H9 (cell line): ENCODE measurements at regions not wholly inside any gene's neighbourhood (a gene's known extent, or its start where the extent isn't known, plus 50 kb on each side); places are given as distances from the start of the nearest gene placed in this dataset.
"Not testable (repeated sequence)": the region's sequence is repeated elsewhere in the genome, so short reads cannot be mapped to it uniquely, and the experiment has no call there.

Experiments
- DNase-seq: peaks from one replicate; pipeline ENCODE4 v3.0.0-alpha.2; 2017
- H2AFZ ChIP-seq: one replicate; pipeline ENCODE4 v1.6.1; 2013; ENCODE audit warnings: mild to moderate bottlenecking, low read length, control low read depth, moderate library complexity
- H2AK5ac ChIP-seq: 2 replicates; pipeline ENCODE4 v1.6.1; 2013; ENCODE audit warnings: low read length, control low read depth, mixed read lengths; ENCODE audit not compliant: insufficient read length
- H2BK120ac ChIP-seq: one replicate; pipeline ENCODE4 v1.6.1; 2013; ENCODE audit warnings: low read depth, mild to moderate bottlenecking, low read length, control low read depth, inconsistent platforms; ENCODE audit not compliant: poor library complexity, severe bottlenecking
- H2BK12ac ChIP-seq: 2 replicates; pipeline ENCODE4 v1.6.1; 2013; ENCODE audit warnings: low read length, control low read depth, mixed read lengths, low read depth; ENCODE audit not compliant: insufficient read length
- H2BK15ac ChIP-seq: 2 replicates; pipeline ENCODE4 v1.6.1; 2013; ENCODE audit warnings: low read depth, low read length, control low read depth
- H2BK20ac ChIP-seq: one replicate; pipeline ENCODE4 v1.6.1; 2013; ENCODE audit warnings: low read depth, mild to moderate bottlenecking, low read length, control low read depth, inconsistent platforms; ENCODE audit not compliant: poor library complexity, severe bottlenecking
- H2BK5ac ChIP-seq: 2 replicates; pipeline ENCODE4 v1.6.1; 2013; ENCODE audit warnings: low read length, control low read depth, mixed read lengths; ENCODE audit not compliant: insufficient read length
- H3K14ac ChIP-seq: 2 replicates; pipeline ENCODE4 v1.6.1; 2013; ENCODE audit warnings: low read length, control low read depth; ENCODE audit not compliant: insufficient read depth
- H3K18ac ChIP-seq: 2 replicates; pipeline ENCODE4 v1.6.1; 2013; ENCODE audit warnings: low read depth, mild to moderate bottlenecking, mixed read lengths, low read length, control low read depth; ENCODE audit not compliant: insufficient read length
- H3K23ac ChIP-seq: 2 replicates; pipeline ENCODE4 v1.6.1; 2013; ENCODE audit warnings: low read length, control low read depth, mixed read lengths, low read depth; ENCODE audit not compliant: insufficient read length
- H3K23me2 ChIP-seq: 2 replicates; pipeline ENCODE4 v1.6.1; 2013; ENCODE audit warnings: low read depth, mild to moderate bottlenecking, mixed read lengths, low read length, control low read depth; ENCODE audit not compliant: insufficient read length, poor library complexity, severe bottlenecking
- H3K27ac ChIP-seq: 2 replicates; pipeline ENCODE4 v1.5.1; 2013; ENCODE audit warnings: low read length, control low read depth, mixed read lengths, low read depth; ENCODE audit not compliant: insufficient read length
- H3K27me3 ChIP-seq: 2 replicates; pipeline ENCODE4 v1.6.1; 2013; ENCODE audit warnings: low read length, control low read depth, inconsistent platforms; ENCODE audit not compliant: insufficient read depth
- H3K4ac ChIP-seq: 2 replicates; pipeline ENCODE4 v1.6.1; 2013; ENCODE audit warnings: low read depth, mild to moderate bottlenecking, control low read depth, inconsistent platforms, low read length, moderate library complexity
- H3K4me1 ChIP-seq: 2 replicates; pipeline ENCODE4 v1.6.1; 2013; ENCODE audit warnings: low read length, control low read depth, inconsistent platforms; ENCODE audit not compliant: insufficient read depth
- H3K4me2 ChIP-seq: 2 replicates; pipeline ENCODE4 v1.6.1; 2013; ENCODE audit warnings: low read length, control low read depth, mixed read lengths; ENCODE audit not compliant: insufficient read length, insufficient read depth
- H3K56ac ChIP-seq: 2 replicates; pipeline ENCODE4 v1.6.1; 2013; ENCODE audit warnings: low read depth, mild to moderate bottlenecking, mixed read lengths, low read length, control low read depth; ENCODE audit not compliant: insufficient read length
- H3K79me1 ChIP-seq: 2 replicates; pipeline ENCODE4 v1.6.1; 2013; ENCODE audit warnings: low read depth, mild to moderate bottlenecking, moderate library complexity, low read length, control low read depth, inconsistent platforms; ENCODE audit not compliant: insufficient read depth, poor library complexity, severe bottlenecking
- H3K79me2 ChIP-seq: 2 replicates; pipeline ENCODE4 v1.6.1; 2013; ENCODE audit warnings: low read length, control low read depth, inconsistent platforms; ENCODE audit not compliant: insufficient read depth
- H3K9ac ChIP-seq: 2 replicates; pipeline ENCODE4 v1.6.1; 2013; ENCODE audit warnings: low read length, control low read depth, mixed read lengths; ENCODE audit not compliant: insufficient read length; ENCODE audit errors: extremely low read depth
- H3K9me3 ChIP-seq: one replicate; pipeline ENCODE4 v1.6.1; 2013; ENCODE audit warnings: low read depth, low read length, inconsistent platforms; ENCODE audit not compliant: control insufficient read depth
- H3T11ph ChIP-seq: one replicate; pipeline ENCODE4 v1.6.1; 2013; ENCODE audit warnings: mild to moderate bottlenecking, low read length, control low read depth, inconsistent platforms
- H4K20me1 ChIP-seq: one replicate; pipeline ENCODE4 v1.6.1; 2013; ENCODE audit not compliant: control insufficient read depth, insufficient read length, insufficient read depth
- H4K5ac ChIP-seq: 2 replicates; pipeline ENCODE4 v1.6.1; 2013; ENCODE audit warnings: low read depth, mild to moderate bottlenecking, mixed read lengths, low read length, control low read depth; ENCODE audit not compliant: insufficient read length
- H4K8ac ChIP-seq: replicated peaks from 2 replicates; pipeline ENCODE4 v1.6.1; 2013; ENCODE audit warnings: low read length, control low read depth, mixed read lengths, low read depth; ENCODE audit not compliant: insufficient read length
- H4K91ac ChIP-seq: 2 replicates; pipeline ENCODE4 v1.6.1; 2013; ENCODE audit warnings: low read depth, mild to moderate bottlenecking, moderate library complexity, mixed read lengths, low read length, control low read depth; ENCODE audit not compliant: insufficient read length
- H3K27ac Mint-ChIP-seq, 3 experiments: 2 replicates in 2 of 3; 3 replicates in 1 of 3; pipeline ENCODE4 v1.8.0; 2020 to 2021; ENCODE audit warnings: mixed read lengths in 3 of 3, mild to moderate bottlenecking in 1 of 3, moderate library complexity in 1 of 3
- H3K27me3 Mint-ChIP-seq: 2 replicates; pipeline ENCODE4 v1.8.0; 2021; ENCODE audit warnings: low read depth, mild to moderate bottlenecking, moderate library complexity, mixed read lengths
- H3K36me3 Mint-ChIP-seq, 3 experiments: 2 replicates in 2 of 3; 3 replicates in 1 of 3; pipeline ENCODE4 v1.8.0; 2020 to 2021; ENCODE audit warnings: low read depth in 3 of 3, mixed read lengths in 3 of 3; ENCODE audit not compliant: insufficient read depth in 1 of 3
- H3K4me1 Mint-ChIP-seq, 2 experiments: 2 replicates each; pipeline ENCODE4 v1.8.0; 2020; ENCODE audit warnings: mixed read lengths in 2 of 2
- H3K4me3 Mint-ChIP-seq, 2 experiments: 2 replicates in 1 of 2; 3 replicates in 1 of 2; pipeline ENCODE4 v1.8.0; 2020 to 2021; ENCODE audit warnings: mild to moderate bottlenecking in 2 of 2, mixed read lengths in 2 of 2, moderate library complexity in 1 of 2
- H3K9me3 Mint-ChIP-seq, 2 experiments: 2 replicates in 1 of 2; 3 replicates in 1 of 2; pipeline ENCODE4 v1.8.0; 2020; ENCODE audit warnings: mild to moderate bottlenecking in 2 of 2, mixed read lengths in 2 of 2, moderate library complexity in 1 of 2
- WGBS: extraction: QIAGEN DNeasy Blood & Tissue Kit; methylation state at CpG from one replicate; pipeline ENCODE4 v1.1.7; 2013; ENCODE audit warnings: missing lambda C conversion rate, low lambda C conversion rate, mixed read lengths; ENCODE audit not compliant: insufficient read length; ENCODE audit errors: extremely low coverage; 5-methylcytosine and 5-hydroxymethylcytosine counted together
- TF ChIP-seq, protein P1 (sequence below): fragments of 200-600 bp; sonication (generic); conservative IDR thresholded peaks from 3 replicates; pipeline ENCODE4 v1.8.0; 2021; ENCODE audit warnings: antibody characterized with exemption, mild to moderate bottlenecking

DNA sequence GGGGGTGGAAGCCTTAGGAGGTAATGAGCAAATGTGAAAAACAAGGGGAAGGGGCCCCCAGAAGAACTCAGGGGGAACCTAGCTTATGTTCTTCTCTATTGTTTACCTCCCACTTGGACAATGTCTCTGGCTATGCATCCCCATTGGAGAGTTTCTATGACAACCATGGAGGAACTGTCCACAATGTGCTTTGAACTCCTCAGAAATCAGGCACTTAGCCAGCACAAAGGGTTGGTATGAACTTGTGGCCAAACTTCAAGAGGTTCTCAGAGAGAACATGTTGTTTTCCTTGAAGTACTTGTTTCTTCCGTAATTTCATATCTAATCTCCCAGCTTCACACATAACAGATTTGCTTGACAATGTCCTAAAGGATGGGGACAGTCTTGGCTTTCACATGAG, 202.8 kb upstream of the PELI2 start:
- Mint-ChIP-seq H3K27me3 (no peaks in the 10 kb centered on the region), H3K27ac (no peak overlapping the region), H3K4me1 (peaks cover 11 to 12% of the 10 kb centered on the region in 2 experiments), H3K36me3 (no peaks in the 10 kb centered on the region), H3K9me3 (peaks cover 0 to 3% of the 10 kb centered on the region in 2 experiments; a peak in 1 of 5 replicates), H3K4me3 (no peak overlapping the region)
- Histone ChIP-seq H3K4ac (no peak overlapping the region), H3K23me2 (no peaks in the 10 kb centered on the region), H2BK12ac (peak overlapping the region; percentile 7), H3T11ph (no peak overlapping the region), H2AFZ (no peak overlapping the region), H4K91ac (no peak overlapping the region), H3K79me1 (no peaks in the 10 kb centered on the region), H3K18ac (no peak overlapping the region), H4K5ac (no peak overlapping the region), H3K9ac (no peak overlapping the region), H4K8ac (no peak overlapping the region), H2BK120ac (no peak overlapping the region), H4K20me1 (no peaks in the 10 kb centered on the region), H3K9me3 (no peaks in the 10 kb centered on the region), H2BK20ac (no peak overlapping the region), H2BK15ac (no peak overlapping the region), H2AK5ac (no peak overlapping the region), H3K27ac (no peak overlapping the region), H3K27me3 (no peaks in the 10 kb centered on the region), H3K79me2 (no peaks in the 10 kb centered on the region), H3K14ac (no peak overlapping the region), H2BK5ac (no peak overlapping the region), H3K4me1 (no peaks in the 10 kb centered on the region), H3K56ac (no peak overlapping the region), H3K4me2 (no peak overlapping the region), H3K23ac (no peak overlapping the region)
- no CpG with 5 or more reads among the region's 1 CpG for WGBS
- TF ChIP-seq, protein P1, sequence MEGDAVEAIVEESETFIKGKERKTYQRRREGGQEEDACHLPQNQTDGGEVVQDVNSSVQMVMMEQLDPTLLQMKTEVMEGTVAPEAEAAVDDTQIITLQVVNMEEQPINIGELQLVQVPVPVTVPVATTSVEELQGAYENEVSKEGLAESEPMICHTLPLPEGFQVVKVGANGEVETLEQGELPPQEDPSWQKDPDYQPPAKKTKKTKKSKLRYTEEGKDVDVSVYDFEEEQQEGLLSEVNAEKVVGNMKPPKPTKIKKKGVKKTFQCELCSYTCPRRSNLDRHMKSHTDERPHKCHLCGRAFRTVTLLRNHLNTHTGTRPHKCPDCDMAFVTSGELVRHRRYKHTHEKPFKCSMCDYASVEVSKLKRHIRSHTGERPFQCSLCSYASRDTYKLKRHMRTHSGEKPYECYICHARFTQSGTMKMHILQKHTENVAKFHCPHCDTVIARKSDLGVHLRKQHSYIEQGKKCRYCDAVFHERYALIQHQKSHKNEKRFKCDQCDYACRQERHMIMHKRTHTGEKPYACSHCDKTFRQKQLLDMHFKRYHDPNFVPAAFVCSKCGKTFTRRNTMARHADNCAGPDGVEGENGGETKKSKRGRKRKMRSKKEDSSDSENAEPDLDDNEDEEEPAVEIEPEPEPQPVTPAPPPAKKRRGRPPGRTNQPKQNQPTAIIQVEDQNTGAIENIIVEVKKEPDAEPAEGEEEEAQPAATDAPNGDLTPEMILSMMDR, result no peak
- DNase-seq, result no peak

DNA sequence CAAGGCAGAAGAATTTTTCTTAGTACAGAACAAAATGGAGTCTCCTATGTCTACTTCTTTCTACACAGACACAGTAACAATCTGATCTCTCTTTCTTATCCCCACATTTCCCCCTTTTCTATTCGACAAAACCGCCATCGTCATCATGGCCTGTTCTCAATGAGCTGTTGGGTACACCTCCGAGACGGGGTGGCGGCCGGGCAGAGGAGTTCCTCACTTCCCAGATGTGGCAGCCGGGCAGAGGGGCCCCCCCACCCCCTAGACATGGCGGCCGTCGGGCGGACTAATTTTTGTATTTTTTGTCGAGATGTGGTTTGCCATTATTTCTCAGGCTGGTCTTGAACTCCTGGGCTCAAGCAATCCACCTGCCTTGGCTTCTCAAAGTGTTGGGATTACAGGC, 198.4 kb upstream of the PELI2 start:
- not testable (repeated sequence) for H3K4me1 Mint-ChIP-seq, H3K9ac ChIP-seq, H3K4ac ChIP-seq, H3K27me3 Mint-ChIP-seq, H3K79me2 ChIP-seq, H3K79me1 ChIP-seq, H3K18ac ChIP-seq, H2AFZ ChIP-seq, DNase-seq, H4K91ac ChIP-seq, H2BK15ac ChIP-seq, H3K4me2 ChIP-seq, H2BK12ac ChIP-seq, H4K8ac ChIP-seq, H3K36me3 Mint-ChIP-seq, H2BK120ac ChIP-seq, H3K27me3 ChIP-seq, H3K9me3 ChIP-seq, H3K4me1 ChIP-seq, H2BK20ac ChIP-seq, H4K5ac ChIP-seq, H3K27ac ChIP-seq, H3T11ph ChIP-seq, H3K56ac ChIP-seq, H3K14ac ChIP-seq, H2BK5ac ChIP-seq, H3K4me3 Mint-ChIP-seq, H3K23ac ChIP-seq, H3K27ac Mint-ChIP-seq, H3K23me2 ChIP-seq, H4K20me1 ChIP-seq, H3K9me3 Mint-ChIP-seq, H2AK5ac ChIP-seq
- WGBS, result no CpG with 5 or more reads among the region's 13 CpGs
